ENCODE measurements at regions not wholly inside any gene's neighbourhood (a gene's known extent, or its start where the extent isn't known, plus 50 kb on each side); places are given as distances from the start of the nearest gene placed in this dataset.

GRCh38 chr6:135126034-135126433 is 55.1 kb upstream of the MYB start:
- no peaks in the 10 kb centered on the region for H3K36me3 ChIP-seq (ENCODE audit: insufficient read depth, low read length)
- H4K20me1 ChIP-seq (ENCODE audit: insufficient read depth, low read length): no peaks in the 10 kb centered on the region
- H3K4me3 ChIP-seq (ENCODE audit: low read depth, low read length, poor library complexity, severe bottlenecking): no peak overlapping the region
- no peaks in the 10 kb centered on the region for H3F3A ChIP-seq (ENCODE audit: insufficient read depth, low read length)
- no peaks in the 10 kb centered on the region for H3K27me3 ChIP-seq (ENCODE audit: insufficient read depth, low read length)
- peaks cover 28% of the 10 kb centered on the region for H3K4me1 ChIP-seq (ENCODE audit: insufficient read depth, low read length, severe bottlenecking)
- H2AFZ ChIP-seq (ENCODE audit: low read length): no peak overlapping the region
- no peaks in the 10 kb centered on the region for H3K9me3 ChIP-seq (ENCODE audit: low read length)
- no peaks in the 10 kb centered on the region for H3K9me2 ChIP-seq (ENCODE audit: low read depth, low read length)
- H3K79me2 ChIP-seq (ENCODE audit: insufficient read depth, low read length): no peaks in the 10 kb centered on the region
- no peak overlapping the region for H3K9ac ChIP-seq (ENCODE audit: low read length)
- H3K4me2 ChIP-seq (ENCODE audit: low read length): no peak overlapping the region
- H3K27ac ChIP-seq (ENCODE audit: low read depth, low read length, poor library complexity, severe bottlenecking): no peak overlapping the region
- TF ChIP-seq EZH2 (IDR thresholded peaks at IDR 0.05; ENCODE audit: borderline replicate concordance, low read length) (no peak), CTCF (IDR thresholded peaks at IDR 0.05; ENCODE audit: low read length) (no peak)

GRCh38 chr6:135121434-135121833 is 59.7 kb upstream of the MYB start:
- Histone ChIP-seq H3K79me2 (ENCODE audit: insufficient read depth, low read length) (no peaks in the 10 kb centered on the region), H4K20me1 (ENCODE audit: insufficient read depth, low read length) (no peaks in the 10 kb centered on the region), H3K4me1 (ENCODE audit: insufficient read depth, low read length, severe bottlenecking) (peaks cover 29% of the 10 kb centered on the region), H3K27me3 (ENCODE audit: insufficient read depth, low read length) (no peaks in the 10 kb centered on the region), H3F3A (ENCODE audit: insufficient read depth, low read length) (no peaks in the 10 kb centered on the region), H2AFZ (ENCODE audit: low read length) (no peak overlapping the region), H3K9me3 (ENCODE audit: low read length) (no peaks in the 10 kb centered on the region), H3K4me3 (ENCODE audit: low read depth, low read length, poor library complexity, severe bottlenecking) (no peak overlapping the region), H3K27ac (ENCODE audit: low read depth, low read length, poor library complexity, severe bottlenecking) (no peak overlapping the region), H3K36me3 (ENCODE audit: insufficient read depth, low read length) (no peaks in the 10 kb centered on the region), H3K4me2 (ENCODE audit: low read length) (no peak overlapping the region), H3K9me2 (ENCODE audit: low read depth, low read length) (no peaks in the 10 kb centered on the region), H3K9ac (ENCODE audit: low read length) (no peak overlapping the region)
- no peak for TF ChIP-seq EZH2 (IDR thresholded peaks at IDR 0.05; ENCODE audit: borderline replicate concordance, low read length)
- TF ChIP-seq CTCF (IDR thresholded peaks at IDR 0.05; ENCODE audit: low read length): no peak

- Histone ChIP-seq H2AFZ (ENCODE audit: low read length) (no peak overlapping the region), H3K4me2 (ENCODE audit: low read length) (no peak overlapping the region), H4K20me1 (ENCODE audit: insufficient read depth, low read length) (no peaks in the 10 kb centered on the region), H3K4me3 (ENCODE audit: low read depth, low read length, poor library complexity, severe bottlenecking) (no peak overlapping the region), H3K79me2 (ENCODE audit: insufficient read depth, low read length) (no peaks in the 10 kb centered on the region), H3K27ac (ENCODE audit: low read depth, low read length, poor library complexity, severe bottlenecking) (peak overlapping the region; percentile 77), H3K9ac (ENCODE audit: low read length) (no peak overlapping the region), H3K9me3 (ENCODE audit: low read length) (no peaks in the 10 kb centered on the region), H3K9me2 (ENCODE audit: low read depth, low read length) (no peaks in the 10 kb centered on the region), H3K36me3 (ENCODE audit: insufficient read depth, low read length) (no peaks in the 10 kb centered on the region), H3F3A (ENCODE audit: insufficient read depth, low read length) (no peaks in the 10 kb centered on the region), H3K4me1 (ENCODE audit: insufficient read depth, low read length, severe bottlenecking) (peaks cover 56% of the 10 kb centered on the region), H3K27me3 (ENCODE audit: insufficient read depth, low read length) (no peaks in the 10 kb centered on the region)
- TF ChIP-seq CTCF (IDR thresholded peaks at IDR 0.05; ENCODE audit: low read length) (no peak), EZH2 (IDR thresholded peaks at IDR 0.05; ENCODE audit: borderline replicate concordance, low read length) (no peak)
Measured at GRCh38 chr6:135118134-135118730, 62.9 kb upstream of the MYB start.

Measured in OCI-LY1 (cell line).